GM12878 (cell line): ENCODE measurements at regions not wholly inside any gene's neighbourhood (a gene's known extent, or its start where the extent isn't known, plus 50 kb on each side); places are given as distances from the start of the nearest gene placed in this dataset.

Experiments used
- ATAC-seq: fragments of 200-7000 bp; cut with Tn5 transposase; 3 replicates; pipeline ENCODE4 v1.9.1; 2020; ENCODE audit warnings: mild to moderate bottlenecking, moderate library complexity
- BruUV-seq: library from RNA; stranded (reverse); fragments of 400-500 nt; replicated peaks from 2 replicates; lab custom pipeline; 2021; lab: Mats Ljungman, UMichigan
- CTCF ChIA-PET: fragments of 300-600 bp; sonication (Branson Sonifier 250); formaldehyde crosslinking; extraction: SDS; loops from one replicate; lab custom pipeline; 2021; ENCODE audit warnings: inconsistent platforms; lab: Yijun Ruan, JAX
- POLR2A ChIA-PET: fragments of 350-600 bp; formaldehyde crosslinking; extraction: SDS; loops from one replicate; lab custom pipeline; 2021; ENCODE audit warnings: inconsistent platforms; lab: Charles Lee
- RAD21 ChIA-PET: fragments of 300-600 bp; sonication (Branson Sonifier 250); formaldehyde crosslinking; loops from one replicate; lab custom pipeline; 2023; ENCODE audit warnings: antibody characterized with exemption; ENCODE audit not compliant: unreplicated experiment; lab: Charles Lee
- SMC1A ChIA-PET: fragments of 300-600 bp; sonication (Branson Sonifier 250); formaldehyde crosslinking; loops from one replicate; lab custom pipeline; 2023; ENCODE audit not compliant: unreplicated experiment, uncharacterized antibody; lab: Charles Lee
- DNase-seq: peaks from one replicate; pipeline ENCODE4 v3.0.0-alpha.2; 2011; ENCODE audit warnings: low read depth, low spot score
- FAIRE-seq: peaks from 3 replicates; lab custom pipeline; 2011; peaks lifted over from hg19 to GRCh38; lab: Jason Lieb, UNC
- H2AFZ ChIP-seq: 2 replicates; pipeline ENCODE4 v1.6.0; 2011; ENCODE audit warnings: low read depth, low read length, control low read depth; ENCODE audit not compliant: control insufficient read depth
- H3K27ac ChIP-seq: 2 replicates; pipeline ENCODE4 v1.5.1; 2011; ENCODE audit warnings: control low read depth; ENCODE audit not compliant: control insufficient read depth, insufficient read depth
- H3K27me3 ChIP-seq, 2 experiments: replicated peaks in 1 of 2; 2 replicates each; pipeline versions ENCODE4 v1.6.0 to v1.6.1; 2011; ENCODE audit warnings: low read length in 1 of 2; ENCODE audit not compliant: control insufficient read depth in 2 of 2, insufficient read depth in 2 of 2
- H3K36me3 ChIP-seq, 2 experiments: 2 replicates each; pipeline ENCODE4 v1.5.1; 2011; ENCODE audit warnings: low read length in 1 of 2; ENCODE audit not compliant: control insufficient read depth in 2 of 2, insufficient read depth in 2 of 2
- H3K4me1 ChIP-seq: 2 replicates; pipeline ENCODE4 v1.6.1; 2011; ENCODE audit warnings: mild to moderate bottlenecking, low read length, moderate library complexity, mixed read lengths; ENCODE audit not compliant: control insufficient read depth, insufficient read depth
- H3K4me2 ChIP-seq: 2 replicates; pipeline ENCODE4 v1.6.0; 2011; ENCODE audit warnings: control low read depth; ENCODE audit not compliant: control insufficient read depth, insufficient read depth
- H3K4me3 ChIP-seq: fragments of 200-600 bp; sonication (generic); 2 replicates; pipeline ENCODE4 v1.5.1; 2016
- H3K79me2 ChIP-seq: 2 replicates; pipeline ENCODE4 v1.6.0; 2011; ENCODE audit warnings: low read length; ENCODE audit not compliant: control insufficient read depth, insufficient read depth
- H3K9ac ChIP-seq: 2 replicates; pipeline ENCODE4 v1.8.0; 2011; ENCODE audit warnings: low read length, control low read depth, mixed read lengths; ENCODE audit not compliant: control insufficient read depth, insufficient read depth
- H3K9me3 ChIP-seq: replicated peaks from 3 replicates; pipeline ENCODE4 v1.5.1; 2011; ENCODE audit warnings: mild to moderate bottlenecking, low read length; ENCODE audit not compliant: control insufficient read depth, insufficient read depth
- H4K20me1 ChIP-seq: 2 replicates; pipeline ENCODE4 v1.6.0; 2011; ENCODE audit not compliant: control insufficient read depth, insufficient read depth
- CHD1 ChIP-seq: IDR thresholded peaks from 2 replicates; pipeline ENCODE4 v1.6.1; 2012; ENCODE audit warnings: low read depth, low read length, improper control_type of control experiment
- STAT1 ChIP-seq: fragments of 450-650 bp; conservative IDR thresholded peaks from 2 replicates; pipeline ENCODE4 v1.6.1; 2014; ENCODE audit warnings: antibody characterized with exemption, mild to moderate bottlenecking
- USF2 ChIP-seq: IDR thresholded peaks from 2 replicates; pipeline ENCODE4 v1.6.1; 2011; ENCODE audit warnings: low read depth, low read length, improper control_type of control experiment, borderline replicate concordance
- WGBS: methylation state at CpG from one replicate; pipeline ENCODE4 v1.1.6; 2016; ENCODE audit warnings: low lambda C conversion rate; ENCODE audit not compliant: insufficient replicate concordance, insufficient coverage; ENCODE audit errors: missing lambda C conversion rate; 5-methylcytosine and 5-hydroxymethylcytosine counted together
- in situ Hi-C: fragments of 300-500 bp; cut with MboI; formaldehyde crosslinking; loops from 9 replicates; pipeline ENCODE4 v1.14.3; 2018; ENCODE audit warnings: mixed read lengths
- intact Hi-C: fragments of 100-400 bp; cut with micrococcal nuclease; formaldehyde crosslinking; loops from one replicate; pipeline ENCODE4 v1.14.2; 2022; ENCODE audit not compliant: unreplicated experiment
- TF ChIP-seq, protein P1 (sequence below): fragments of 450-650 bp; IDR thresholded peaks from 2 replicates; pipeline ENCODE4 v1.6.1; 2016; ENCODE audit warnings: mild to moderate bottlenecking, moderate library complexity, borderline replicate concordance

GRCh38 chr3:132838477-132838876 is 116.3 kb upstream of the NPHP3 start:
- H3K9ac ChIP-seq = no peak overlapping the region
- H3K27ac ChIP-seq = no peak overlapping the region
- no peak for ATAC-seq
- no peaks in the 10 kb centered on the region for H3K79me2 ChIP-seq
- H3K4me3 ChIP-seq = no peak overlapping the region
- no peaks in the 10 kb centered on the region; a peak in 1 of 4 replicates for H3K27me3 ChIP-seq
- SMC1A ChIA-PET = interaction anchor here (1.8 kb wide), 1 partner anchor 9 kb away, joined by 4 read pairs; no protein-coding TSS in a partner anchor
- H3K4me1 ChIP-seq = no peaks in the 10 kb centered on the region
- TF ChIP-seq, protein P1, sequence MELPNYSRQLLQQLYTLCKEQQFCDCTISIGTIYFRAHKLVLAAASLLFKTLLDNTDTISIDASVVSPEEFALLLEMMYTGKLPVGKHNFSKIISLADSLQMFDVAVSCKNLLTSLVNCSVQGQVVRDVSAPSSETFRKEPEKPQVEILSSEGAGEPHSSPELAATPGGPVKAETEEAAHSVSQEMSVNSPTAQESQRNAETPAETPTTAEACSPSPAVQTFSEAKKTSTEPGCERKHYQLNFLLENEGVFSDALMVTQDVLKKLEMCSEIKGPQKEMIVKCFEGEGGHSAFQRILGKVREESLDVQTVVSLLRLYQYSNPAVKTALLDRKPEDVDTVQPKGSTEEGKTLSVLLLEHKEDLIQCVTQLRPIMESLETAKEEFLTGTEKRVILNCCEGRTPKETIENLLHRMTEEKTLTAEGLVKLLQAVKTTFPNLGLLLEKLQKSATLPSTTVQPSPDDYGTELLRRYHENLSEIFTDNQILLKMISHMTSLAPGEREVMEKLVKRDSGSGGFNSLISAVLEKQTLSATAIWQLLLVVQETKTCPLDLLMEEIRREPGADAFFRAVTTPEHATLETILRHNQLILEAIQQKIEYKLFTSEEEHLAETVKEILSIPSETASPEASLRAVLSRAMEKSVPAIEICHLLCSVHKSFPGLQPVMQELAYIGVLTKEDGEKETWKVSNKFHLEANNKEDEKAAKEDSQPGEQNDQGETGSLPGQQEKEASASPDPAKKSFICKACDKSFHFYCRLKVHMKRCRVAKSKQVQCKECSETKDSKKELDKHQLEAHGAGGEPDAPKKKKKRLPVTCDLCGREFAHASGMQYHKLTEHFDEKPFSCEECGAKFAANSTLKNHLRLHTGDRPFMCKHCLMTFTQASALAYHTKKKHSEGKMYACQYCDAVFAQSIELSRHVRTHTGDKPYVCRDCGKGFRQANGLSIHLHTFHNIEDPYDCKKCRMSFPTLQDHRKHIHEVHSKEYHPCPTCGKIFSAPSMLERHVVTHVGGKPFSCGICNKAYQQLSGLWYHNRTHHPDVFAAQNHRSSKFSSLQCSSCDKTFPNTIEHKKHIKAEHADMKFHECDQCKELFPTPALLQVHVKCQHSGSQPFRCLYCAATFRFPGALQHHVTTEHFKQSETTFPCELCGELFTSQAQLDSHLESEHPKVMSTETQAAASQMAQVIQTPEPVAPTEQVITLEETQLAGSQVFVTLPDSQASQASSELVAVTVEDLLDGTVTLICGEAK = peak; percentile 62
- TF ChIP-seq STAT1 = no peak
- no peak for TF ChIP-seq CHD1
- TF ChIP-seq USF2 = no peak
- POLR2A ChIA-PET = no interaction called here
- no peaks in the 10 kb centered on the region for H3K36me3 ChIP-seq
- DNase-seq = no peak
- FAIRE-seq = no peak
- H3K9me3 ChIP-seq = no peaks in the 10 kb centered on the region
- no peak overlapping the region for H3K4me2 ChIP-seq
- CTCF ChIA-PET = no interaction called here
- intact Hi-C loops = no loop called here
- WGBS = 89% methylated on average over 1 of the region's 1 CpG
- no TSS peak for BruUV-seq
- RAD21 ChIA-PET = no interaction called here
- in situ Hi-C loops = no loop called here
- H2AFZ ChIP-seq = no peak overlapping the region
- no peaks in the 10 kb centered on the region for H4K20me1 ChIP-seq
